Caco-2 (cell line): ENCODE measurements at regions not wholly inside any gene's neighbourhood (a gene's known extent, or its start where the extent isn't known, plus 50 kb on each side); places are given as distances from the start of the nearest gene placed in this dataset.

Source experiments
- BruUV-seq: library from RNA; stranded (reverse); fragments of 400-500 nt; replicated peaks from 2 replicates; lab custom pipeline; 2021; lab: Mats Ljungman, UMichigan
- CTCF ChIA-PET: fragments of 300-600 bp; sonication (Branson Sonifier 250); formaldehyde crosslinking; loops from one replicate; lab custom pipeline; 2022; ENCODE audit warnings: antibody characterized with exemption; lab: Charles Lee
- POLR2A ChIA-PET: fragments of 300-600 bp; sonication (Branson Sonifier 250); formaldehyde crosslinking; loops from one replicate; lab custom pipeline; 2022; ENCODE audit warnings: antibody characterized with exemption; lab: Charles Lee
- DNase-seq, 2 experiments: peaks; one replicate each; pipeline versions ENCODE4 v3.0.0 to v3.0.0-alpha.2; 2020 to 2022
- H3K27me3 ChIP-seq: replicated peaks from 2 replicates; pipeline ENCODE4 v1.6.0; 2011; ENCODE audit warnings: low read length; ENCODE audit not compliant: control insufficient read depth, insufficient read depth
- H3K36me3 ChIP-seq: 2 replicates; pipeline ENCODE4 v1.5.1; 2011; ENCODE audit warnings: low read length; ENCODE audit not compliant: control insufficient read depth, insufficient read depth
- H3K4me1 ChIP-seq: fragments of 250-450 bp; sonication (Bioruptor Pico); 2 replicates; pipeline ENCODE4 v1.5.1; 2020; ENCODE audit warnings: mild to moderate bottlenecking
- H3K4me3 ChIP-seq: 2 replicates; pipeline ENCODE4 v1.5.1; 2011; ENCODE audit warnings: low read depth, mild to moderate bottlenecking, control low read depth, low read length
- H3K9me3 ChIP-seq: fragments of 250-450 bp; sonication (Bioruptor Pico); 2 replicates; pipeline ENCODE4 v1.5.1; 2020; ENCODE audit warnings: mild to moderate bottlenecking, moderate library complexity
- H3K27ac Mint-ChIP-seq: one replicate; pipeline ENCODE4 v1.8.0; 2022; ENCODE audit warnings: mixed read lengths; ENCODE audit not compliant: unreplicated experiment
- H3K27me3 Mint-ChIP-seq: one replicate; pipeline ENCODE4 v1.8.0; 2022; ENCODE audit warnings: mixed read lengths; ENCODE audit not compliant: insufficient read depth, unreplicated experiment
- H3K36me3 Mint-ChIP-seq: one replicate; pipeline ENCODE4 v1.8.0; 2022; ENCODE audit warnings: mild to moderate bottlenecking, mixed read lengths; ENCODE audit not compliant: insufficient read depth, unreplicated experiment
- H3K4me1 Mint-ChIP-seq: one replicate; pipeline ENCODE4 v1.8.0; 2022; ENCODE audit warnings: low read depth, mixed read lengths; ENCODE audit not compliant: unreplicated experiment
- H3K4me3 Mint-ChIP-seq: one replicate; pipeline ENCODE4 v1.8.0; 2022; ENCODE audit warnings: mild to moderate bottlenecking, moderate library complexity, mixed read lengths; ENCODE audit not compliant: unreplicated experiment
- H3K9me3 Mint-ChIP-seq: one replicate; pipeline ENCODE4 v1.8.0; 2022; ENCODE audit warnings: mixed read lengths; ENCODE audit not compliant: unreplicated experiment
- CTCF ChIP-seq, 2 experiments: fragments of 200-600 bp in 1 of 2; IDR thresholded peaks; 1 replicate in 1 of 2; 2 replicates in 1 of 2; pipeline versions ENCODE4 v1.5.1 to v1.8.0; 2011 to 2022; ENCODE audit warnings: antibody characterized with exemption in 1 of 2, control low read depth in 1 of 2, inconsistent platforms in 1 of 2, low read depth in 1 of 2, low read length in 1 of 2, mild to moderate bottlenecking in 1 of 2, moderate library complexity in 1 of 2; ENCODE audit not compliant: insufficient read depth in 1 of 2, severe bottlenecking in 1 of 2, unreplicated experiment in 1 of 2
- intact Hi-C: fragments of 100-400 bp; cut with micrococcal nuclease; formaldehyde crosslinking; loops from one replicate; pipeline ENCODE4 v1.10.0; 2022; ENCODE audit not compliant: unreplicated experiment

- H3K4me1 Mint-ChIP-seq, result no peaks in the 10 kb centered on the region
- DNase-seq, result no peak
- BruUV-seq, result no TSS peak
- no peaks in the 10 kb centered on the region for H3K9me3 ChIP-seq
- H3K27me3 ChIP-seq, result no peaks in the 10 kb centered on the region
- H3K4me3 ChIP-seq, result no peak overlapping the region
- no peaks in the 10 kb centered on the region for H3K9me3 Mint-ChIP-seq
- H3K4me1 ChIP-seq, result no peaks in the 10 kb centered on the region
- peaks cover 7% of the 10 kb centered on the region for H3K27me3 Mint-ChIP-seq
- intact Hi-C loops, result no loop called here
- ChIA-PET POLR2A (no interaction called here), CTCF (no interaction called here)
- H3K27ac Mint-ChIP-seq, result no peak overlapping the region
- H3K36me3 ChIP-seq, result no peaks in the 10 kb centered on the region
- no peaks in the 10 kb centered on the region for H3K36me3 Mint-ChIP-seq
- H3K4me3 Mint-ChIP-seq, result no peak overlapping the region
- no peak for TF ChIP-seq CTCF (IDR thresholded peaks at IDR 0.05; ENCODE audit: insufficient read depth in 1 of 2, low read depth in 1 of 2, low read length in 1 of 2, severe bottlenecking in 1 of 2, unreplicated experiment in 1 of 2)
Observed at GRCh38 chr7:153942036-153942435, 110.2 kb upstream of the DPP6 start.

GRCh38 chr7:153943457-153943856 is 108.7 kb upstream of the DPP6 start:
- Histone ChIP-seq H3K27me3 (no peaks in the 10 kb centered on the region), H3K9me3 (no peaks in the 10 kb centered on the region), H3K4me1 (no peaks in the 10 kb centered on the region), H3K36me3 (no peaks in the 10 kb centered on the region), H3K4me3 (no peak overlapping the region)
- intact Hi-C loops, result no loop called here
- DNase-seq, result no peak
- no peak overlapping the region for H3K27ac Mint-ChIP-seq
- no TSS peak for BruUV-seq
- H3K36me3 Mint-ChIP-seq, result no peaks in the 10 kb centered on the region
- POLR2A ChIA-PET, result no interaction called here
- H3K4me3 Mint-ChIP-seq, result no peak overlapping the region
- CTCF ChIA-PET, result no interaction called here
- no peaks in the 10 kb centered on the region for H3K9me3 Mint-ChIP-seq
- H3K27me3 Mint-ChIP-seq, result peaks cover 7% of the 10 kb centered on the region
- no peaks in the 10 kb centered on the region for H3K4me1 Mint-ChIP-seq
- TF ChIP-seq CTCF (IDR thresholded peaks at IDR 0.05; ENCODE audit: insufficient read depth in 1 of 2, low read depth in 1 of 2, low read length in 1 of 2, severe bottlenecking in 1 of 2, unreplicated experiment in 1 of 2), result no peak

- Histone ChIP-seq H3K36me3 (no peaks in the 10 kb centered on the region), H3K4me1 (no peaks in the 10 kb centered on the region), H3K9me3 (no peaks in the 10 kb centered on the region), H3K27me3 (no peaks in the 10 kb centered on the region), H3K4me3 (no peak overlapping the region)
- no TSS peak for BruUV-seq
- no peak for TF ChIP-seq CTCF (IDR thresholded peaks at IDR 0.05; ENCODE audit: insufficient read depth in 1 of 2, low read depth in 1 of 2, low read length in 1 of 2, severe bottlenecking in 1 of 2, unreplicated experiment in 1 of 2)
- H3K27ac Mint-ChIP-seq, result no peak overlapping the region
- ChIA-PET CTCF (no interaction called here), POLR2A (no interaction called here)
- intact Hi-C loops, result no loop called here
- peaks cover 7% of the 10 kb centered on the region for H3K27me3 Mint-ChIP-seq
- no peak for DNase-seq
- no peaks in the 10 kb centered on the region for H3K9me3 Mint-ChIP-seq
- no peak overlapping the region for H3K4me3 Mint-ChIP-seq
- H3K36me3 Mint-ChIP-seq, result no peaks in the 10 kb centered on the region
- H3K4me1 Mint-ChIP-seq, result no peaks in the 10 kb centered on the region
Observed at GRCh38 chr7:153943861-153944260, 108.3 kb upstream of the DPP6 start.
